Effector memory CD4-positive, alpha-beta T cell (primary cell): ENCODE measurements at regions not wholly inside any gene's neighbourhood (a gene's known extent, or its start where the extent isn't known, plus 50 kb on each side); places are given as distances from the start of the nearest gene placed in this dataset.

ENCODE experiments used
- DNase-seq, 3 donors: peaks; one replicate each; pipeline ENCODE4 v3.0.0-alpha.2; 2020
- H3K27ac ChIP-seq: 2 replicates; pipeline ENCODE4 v1.7.0; 2013; ENCODE audit warnings: mild to moderate bottlenecking, low read length, moderate library complexity; ENCODE audit not compliant: insufficient read depth, poor library complexity, severe bottlenecking
- H3K27me3 ChIP-seq: replicated peaks from 2 replicates; pipeline ENCODE4 v1.7.0; 2013; ENCODE audit warnings: mild to moderate bottlenecking, low read length; ENCODE audit not compliant: insufficient read depth, control insufficient read depth, poor library complexity, severe bottlenecking
- H3K36me3 ChIP-seq: 2 replicates; pipeline ENCODE4 v1.7.0; 2013; ENCODE audit warnings: mild to moderate bottlenecking, low read length, moderate library complexity; ENCODE audit not compliant: control insufficient read depth, insufficient read depth
- H3K4me1 ChIP-seq: 2 replicates; pipeline ENCODE4 v1.7.0; 2013; ENCODE audit warnings: low read length, mild to moderate bottlenecking; ENCODE audit not compliant: control insufficient read depth, insufficient read depth, poor library complexity, severe bottlenecking
- H3K4me3 ChIP-seq: 2 replicates; pipeline ENCODE4 v1.7.0; 2013; ENCODE audit warnings: low read length, low read depth, mild to moderate bottlenecking; ENCODE audit not compliant: insufficient read depth, poor library complexity, severe bottlenecking
- H3K9me3 ChIP-seq: 2 replicates; pipeline ENCODE4 v1.7.0; 2013; ENCODE audit warnings: mild to moderate bottlenecking, low read length, moderate library complexity; ENCODE audit not compliant: control insufficient read depth

DNA sequence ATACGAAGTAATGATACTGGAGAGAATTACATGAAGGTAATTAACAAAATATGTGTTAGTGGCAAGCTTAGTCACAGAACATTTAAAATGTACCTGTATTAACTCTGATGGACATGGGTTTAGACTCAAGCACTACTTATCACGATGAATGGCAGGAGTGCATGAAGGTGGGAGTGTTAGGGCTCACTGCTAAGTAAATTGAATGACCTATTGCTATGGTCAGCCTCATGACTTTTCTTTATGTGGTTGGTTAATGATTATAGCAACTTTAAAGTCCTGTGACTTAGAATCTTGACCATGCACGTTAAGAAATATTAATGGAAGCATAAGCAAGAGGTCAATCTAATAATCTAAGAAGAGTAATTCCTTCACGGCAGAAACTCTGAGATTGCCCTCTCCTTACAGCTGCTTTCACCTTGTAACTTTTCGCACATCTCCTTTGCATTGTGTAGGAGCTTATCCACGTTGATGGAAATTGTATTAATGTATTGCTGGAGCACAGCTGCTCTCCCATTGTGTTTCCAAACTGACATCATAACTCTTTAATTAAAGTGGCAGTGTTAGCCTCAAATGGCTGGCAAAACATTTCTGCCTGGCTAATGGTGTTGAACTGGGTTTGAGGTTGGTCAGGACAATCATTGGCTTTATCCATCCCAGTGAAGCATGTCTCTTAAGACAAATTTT is 114.5 kb downstream of the RXFP2 start:
- Histone ChIP-seq H3K36me3 (no peaks in the 10 kb centered on the region), H3K4me1 (no peaks in the 10 kb centered on the region), H3K27ac (no peak overlapping the region), H3K9me3 (no peaks in the 10 kb centered on the region), H3K27me3 (no peaks in the 10 kb centered on the region), H3K4me3 (no peak overlapping the region)
- no peak for DNase-seq

- Histone ChIP-seq H3K27ac (no peak overlapping the region), H3K27me3 (no peaks in the 10 kb centered on the region), H3K4me3 (no peak overlapping the region), H3K36me3 (no peaks in the 10 kb centered on the region), H3K4me1 (no peaks in the 10 kb centered on the region), H3K9me3 (no peaks in the 10 kb centered on the region)
- DNase-seq = no peak
These were observed 120.2 kb downstream of the RXFP2 start for GRCh38 chr13:31859571-31859970.

- Histone ChIP-seq H3K36me3 (no peaks in the 10 kb centered on the region), H3K4me1 (no peaks in the 10 kb centered on the region), H3K9me3 (no peaks in the 10 kb centered on the region), H3K4me3 (no peak overlapping the region), H3K27ac (no peak overlapping the region), H3K27me3 (no peaks in the 10 kb centered on the region)
- DNase-seq = no peak
These were observed 120.7 kb downstream of the RXFP2 start for GRCh38 chr13:31860002-31860401.

- Histone ChIP-seq H3K27ac (no peak overlapping the region), H3K27me3 (no peaks in the 10 kb centered on the region), H3K36me3 (no peaks in the 10 kb centered on the region), H3K4me1 (no peaks in the 10 kb centered on the region), H3K4me3 (no peak overlapping the region), H3K9me3 (no peaks in the 10 kb centered on the region)
- no peak for DNase-seq
These were observed 123.5 kb downstream of the RXFP2 start for GRCh38 chr13:31862828-31863227.

- no peak for DNase-seq
- Histone ChIP-seq H3K4me1 (peaks cover 2% of the 10 kb centered on the region), H3K36me3 (no peaks in the 10 kb centered on the region), H3K4me3 (no peak overlapping the region), H3K9me3 (no peaks in the 10 kb centered on the region), H3K27ac (no peak overlapping the region), H3K27me3 (no peaks in the 10 kb centered on the region)
These were observed 125.0 kb downstream of the RXFP2 start for GRCh38 chr13:31864307-31864706.

DNA sequence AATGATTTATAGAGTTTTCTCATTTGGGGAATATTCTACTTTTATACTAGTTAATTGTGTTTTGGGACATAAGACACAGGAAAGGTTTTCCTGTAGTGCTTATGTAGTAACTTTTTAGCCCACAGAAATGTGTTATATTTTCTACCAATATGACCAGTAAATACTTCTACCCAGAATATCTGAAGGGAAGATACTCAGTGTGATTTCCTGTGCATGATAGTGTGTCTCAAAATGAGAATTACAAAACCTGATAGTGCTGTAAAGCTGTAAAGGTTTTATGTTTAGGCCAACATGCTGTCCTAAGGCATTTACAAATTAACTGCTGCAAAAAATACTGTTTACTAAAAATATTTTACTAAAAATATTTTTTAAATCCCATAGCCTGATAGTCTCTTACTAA is 126.8 kb downstream of the RXFP2 start:
- H3K36me3 ChIP-seq = no peaks in the 10 kb centered on the region
- peaks cover 7% of the 10 kb centered on the region for H3K4me1 ChIP-seq
- no peaks in the 10 kb centered on the region for H3K27me3 ChIP-seq
- DNase-seq = no peak
- H3K27ac ChIP-seq = no peak overlapping the region
- no peaks in the 10 kb centered on the region for H3K9me3 ChIP-seq
- no peak overlapping the region for H3K4me3 ChIP-seq

DNA sequence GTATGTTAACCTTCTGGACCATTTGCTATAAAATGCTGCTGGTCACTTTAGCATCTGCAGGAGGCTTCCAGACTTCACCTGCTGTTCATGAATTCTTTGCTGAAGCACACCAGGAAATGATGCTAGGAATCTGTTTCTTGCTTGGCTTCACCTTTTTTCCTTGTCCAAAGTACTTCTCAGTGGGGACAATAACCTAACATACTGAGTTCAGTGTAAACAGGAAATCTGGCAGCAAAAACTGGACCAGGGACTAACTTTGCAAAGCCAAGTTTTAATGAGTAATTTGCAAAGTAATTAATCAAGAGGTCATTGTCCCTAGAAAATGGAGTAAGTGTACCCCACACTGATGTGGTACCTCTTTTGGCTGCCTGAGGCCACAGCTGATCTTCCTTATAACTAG is 128.4 kb downstream of the RXFP2 start:
- Histone ChIP-seq H3K36me3 (no peaks in the 10 kb centered on the region), H3K9me3 (no peaks in the 10 kb centered on the region), H3K4me3 (no peak overlapping the region), H3K27ac (no peak overlapping the region), H3K27me3 (no peaks in the 10 kb centered on the region), H3K4me1 (peaks cover 7% of the 10 kb centered on the region)
- DNase-seq = no peak

GRCh38 chr13:31869582-31869981 is 130.3 kb downstream of the RXFP2 start:
- Histone ChIP-seq H3K36me3 (no peaks in the 10 kb centered on the region), H3K4me1 (peaks cover 7% of the 10 kb centered on the region), H3K27ac (no peak overlapping the region), H3K27me3 (no peaks in the 10 kb centered on the region), H3K4me3 (no peak overlapping the region), H3K9me3 (no peaks in the 10 kb centered on the region)
- no peak for DNase-seq

DNA sequence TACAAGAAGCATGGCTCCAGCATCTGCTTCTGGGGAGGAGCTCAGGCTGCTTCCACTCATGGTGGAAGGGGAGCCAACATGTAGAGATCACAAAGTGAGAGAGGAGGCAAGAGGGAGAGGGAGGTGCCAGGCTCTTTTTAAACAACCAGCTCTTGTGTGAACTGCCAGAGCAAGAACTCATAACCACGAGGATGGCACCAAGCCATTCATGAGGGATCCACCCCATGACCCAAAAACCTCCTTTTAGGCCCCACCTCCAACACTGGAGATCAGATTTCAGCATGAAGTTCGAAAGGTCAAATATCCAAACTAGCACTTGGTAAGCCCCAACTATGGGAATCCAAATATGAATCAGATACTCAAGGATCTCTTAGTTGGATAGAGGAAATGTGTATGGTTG is 131.2 kb downstream of the RXFP2 start:
- no peak overlapping the region for H3K27ac ChIP-seq
- H3K27me3 ChIP-seq = no peaks in the 10 kb centered on the region
- no peaks in the 10 kb centered on the region for H3K9me3 ChIP-seq
- H3K36me3 ChIP-seq = no peaks in the 10 kb centered on the region
- no peak for DNase-seq
- H3K4me1 ChIP-seq = peaks cover 7% of the 10 kb centered on the region
- no peak overlapping the region for H3K4me3 ChIP-seq

DNA sequence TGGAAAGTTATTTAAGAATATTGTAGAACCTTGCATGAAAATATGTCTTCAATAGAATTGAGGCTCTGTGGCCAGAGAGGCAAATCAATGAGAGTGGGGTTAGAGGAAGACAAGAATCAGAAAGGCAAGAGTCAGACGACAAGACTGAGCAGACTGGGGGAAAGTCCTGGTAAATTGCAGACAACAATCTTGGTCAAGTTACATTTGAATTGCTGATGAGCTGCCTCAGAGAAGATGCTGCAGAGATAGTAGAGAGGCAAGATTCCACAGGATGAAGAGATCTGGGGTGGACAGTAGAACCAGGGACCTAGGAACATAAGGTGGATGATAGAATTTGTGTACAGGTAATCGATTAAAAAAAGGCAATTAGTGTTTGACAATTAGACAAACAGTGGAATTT is 133.8 kb downstream of the RXFP2 start:
- Histone ChIP-seq H3K4me3 (no peak overlapping the region), H3K27ac (no peak overlapping the region), H3K36me3 (no peaks in the 10 kb centered on the region), H3K4me1 (peaks cover 11% of the 10 kb centered on the region), H3K27me3 (no peaks in the 10 kb centered on the region), H3K9me3 (no peaks in the 10 kb centered on the region)
- DNase-seq = no peak
